ENCODE measurements at regions not wholly inside any gene's neighbourhood (a gene's known extent, or its start where the extent isn't known, plus 50 kb on each side); places are given as distances from the start of the nearest gene placed in this dataset.
"Not testable (repeated sequence)": the region's sequence is repeated elsewhere in the genome, so short reads cannot be mapped to it uniquely, and the experiment has no call there.

DNA sequence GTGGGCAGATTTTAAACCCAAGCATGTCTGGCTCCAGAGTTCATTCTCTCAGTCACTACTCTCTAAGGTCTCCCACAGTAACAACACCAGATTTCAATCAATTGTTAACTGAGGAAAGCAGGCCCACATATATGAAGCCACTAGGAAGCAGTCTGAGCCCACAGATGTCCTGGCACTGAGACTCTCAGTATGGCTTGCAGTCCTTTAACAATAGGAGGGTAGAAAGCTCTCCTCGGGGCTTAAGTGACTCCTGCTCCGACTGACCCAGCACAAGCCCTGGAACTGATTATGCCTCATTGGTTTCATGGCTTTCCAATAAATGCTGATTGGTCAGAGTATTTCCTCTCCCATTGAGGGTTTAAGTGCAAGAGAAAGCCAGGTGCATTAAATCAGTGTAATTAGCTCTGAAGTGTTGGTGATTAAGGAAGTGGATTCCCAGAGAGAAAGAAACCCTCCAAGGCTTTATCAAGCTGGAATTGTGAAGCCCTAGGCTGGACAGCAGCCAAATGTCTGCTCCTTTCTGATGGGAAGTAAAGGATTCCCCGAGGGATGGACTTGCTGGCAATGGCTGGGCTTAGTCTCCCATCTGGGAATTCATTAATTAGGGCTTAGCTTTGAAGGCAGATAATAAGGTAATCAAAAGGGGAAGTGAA lies 76.6 kb upstream of the PROKR2 start:
- Histone ChIP-seq H3K27ac (ENCODE audit: low read length in 2 of 2) (no peak overlapping the region), H3K4me3 (ENCODE audit: control extremely low read depth in 1 of 5, extremely low read depth in 1 of 5, insufficient read depth in 1 of 5, low read depth in 2 of 5, low read length in 4 of 5) (no peak overlapping the region), H3K4me2 (replicated peaks; ENCODE audit: low read depth, low read length, poor library complexity, severe bottlenecking) (no peak overlapping the region), H3K79me2 (ENCODE audit: control insufficient read depth, insufficient read depth, low read length) (no peaks in the 10 kb centered on the region), H3K4me1 (ENCODE audit: control insufficient read depth in 2 of 2, insufficient read depth in 2 of 2, low read length in 2 of 2) (no peaks in the 10 kb centered on the region), H3K27me3 (replicated peaks in 1 of 4; ENCODE audit: control extremely low read depth in 1 of 4, control insufficient read depth in 3 of 4, insufficient read depth in 4 of 4, low read length in 3 of 4) (no peaks in the 10 kb centered on the region), H3K9ac (ENCODE audit: low read length) (no peak overlapping the region), H4K20me1 (ENCODE audit: control insufficient read depth, insufficient read depth, low read length, poor library complexity, severe bottlenecking) (no peaks in the 10 kb centered on the region), H2AFZ (ENCODE audit: insufficient read depth, low read depth, low read length, poor library complexity, severe bottlenecking) (no peak overlapping the region), H3K36me3 (replicated peaks in 1 of 2; ENCODE audit: control extremely low read depth in 1 of 2, control insufficient read depth in 1 of 2, extremely low read depth in 1 of 2, insufficient read depth in 2 of 2, low read length in 1 of 2) (no peaks in the 10 kb centered on the region), H3K9me3 (ENCODE audit: control extremely low read depth in 1 of 3, control insufficient read depth in 2 of 3, insufficient read depth in 1 of 3, low read length in 2 of 3) (no peaks in the 10 kb centered on the region)
- Mint-ChIP-seq H3K27ac (no peak overlapping the region), H3K27me3 (peaks cover 19% of the 10 kb centered on the region), H3K4me3 (no peak overlapping the region), H3K4me1 (no peaks in the 10 kb centered on the region), H3K9me3 (ENCODE audit: insufficient read depth) (no peaks in the 10 kb centered on the region)
- intact Hi-C loops (cut with micrococcal nuclease), result no loop called here
- ChIA-PET CTCF (no interaction called here), POLR2A (no interaction called here)
- ATAC-seq (ENCODE audit: low read depth) (no peak), DNase-seq (no peak)
- TF ChIP-seq CTCF (IDR thresholded peaks at IDR 0.05) (no peak), EZH2 (IDR thresholded peaks at IDR 0.05; ENCODE audit: borderline replicate concordance, insufficient read depth, low read depth, low read length, poor library complexity, severe bottlenecking) (no peak)
- 58% methylated on average over 3 of the region's 3 CpGs for WGBS (ENCODE audit: insufficient coverage)

GRCh38 chr20:5390720-5391119 lies 74.0 kb upstream of the PROKR2 start:
- Histone ChIP-seq H3K4me2 (replicated peaks; ENCODE audit: low read depth, low read length, poor library complexity, severe bottlenecking) (no peak overlapping the region), H3K4me1 (ENCODE audit: control insufficient read depth in 2 of 2, insufficient read depth in 2 of 2, low read length in 2 of 2) (no peaks in the 10 kb centered on the region), H2AFZ (ENCODE audit: insufficient read depth, low read depth, low read length, poor library complexity, severe bottlenecking) (no peak overlapping the region), H3K4me3 (ENCODE audit: control extremely low read depth in 1 of 5, extremely low read depth in 1 of 5, insufficient read depth in 1 of 5, low read depth in 2 of 5, low read length in 4 of 5) (no peak overlapping the region), H3K27me3 (replicated peaks in 1 of 4; ENCODE audit: control extremely low read depth in 1 of 4, control insufficient read depth in 3 of 4, insufficient read depth in 4 of 4, low read length in 3 of 4) (peaks cover 0 to 2% (median 0%) of the 10 kb centered on the region in 4 experiments), H3K27ac (ENCODE audit: low read length in 2 of 2) (no peak overlapping the region), H3K9ac (ENCODE audit: low read length) (no peak overlapping the region), H3K79me2 (ENCODE audit: control insufficient read depth, insufficient read depth, low read length) (no peaks in the 10 kb centered on the region), H4K20me1 (ENCODE audit: control insufficient read depth, insufficient read depth, low read length, poor library complexity, severe bottlenecking) (no peaks in the 10 kb centered on the region), H3K9me3 (ENCODE audit: control extremely low read depth in 1 of 3, control insufficient read depth in 2 of 3, insufficient read depth in 1 of 3, low read length in 2 of 3) (peaks cover 0 to 2% (median 0%) of the 10 kb centered on the region in 3 donors), H3K36me3 (replicated peaks in 1 of 2; ENCODE audit: control extremely low read depth in 1 of 2, control insufficient read depth in 1 of 2, extremely low read depth in 1 of 2, insufficient read depth in 2 of 2, low read length in 1 of 2) (no peaks in the 10 kb centered on the region)
- ChIA-PET POLR2A (no interaction called here), CTCF (no interaction called here)
- no peak for TF ChIP-seq CTCF (IDR thresholded peaks at IDR 0.05)
- TF ChIP-seq EZH2 (IDR thresholded peaks at IDR 0.05; ENCODE audit: borderline replicate concordance, insufficient read depth, low read depth, low read length, poor library complexity, severe bottlenecking), result no peak
- H3K27me3 Mint-ChIP-seq, result peaks cover 9% of the 10 kb centered on the region
- no peaks in the 10 kb centered on the region for H3K4me1 Mint-ChIP-seq
- H3K9me3 Mint-ChIP-seq (ENCODE audit: insufficient read depth), result peaks cover 2% of the 10 kb centered on the region
- WGBS (ENCODE audit: insufficient coverage), result 46% methylated on average over 3 of the region's 3 CpGs
- no peak overlapping the region for H3K27ac Mint-ChIP-seq
- ATAC-seq (ENCODE audit: low read depth) (no peak), DNase-seq (no peak)
- no peak overlapping the region for H3K4me3 Mint-ChIP-seq
- intact Hi-C loops (cut with micrococcal nuclease), result no loop called here

DNA sequence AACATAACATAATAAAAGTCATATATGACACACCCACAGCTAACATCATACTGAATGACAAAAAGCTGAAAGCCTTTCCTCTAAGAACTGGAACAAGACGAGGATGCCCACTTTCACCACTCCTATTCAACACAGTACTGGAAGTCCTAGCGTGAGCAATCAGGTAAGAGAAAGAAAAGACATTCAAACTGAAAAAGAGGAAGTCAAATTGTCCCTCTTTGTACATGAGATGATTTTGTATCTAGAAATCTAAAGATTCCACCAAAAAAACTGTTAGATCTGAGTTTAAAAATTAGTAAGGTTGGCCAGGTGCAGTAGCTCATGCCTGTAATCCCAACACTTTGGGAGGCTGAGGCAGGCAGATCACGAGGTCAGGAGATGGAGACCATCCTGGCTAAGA lies 70.1 kb upstream of the PROKR2 start:
- H2AFZ ChIP-seq (ENCODE audit: insufficient read depth, low read depth, low read length, poor library complexity, severe bottlenecking); DNase-seq; H3K36me3 ChIP-seq (replicated peaks in 1 of 2; ENCODE audit: control extremely low read depth in 1 of 2, control insufficient read depth in 1 of 2, extremely low read depth in 1 of 2, insufficient read depth in 2 of 2, low read length in 1 of 2); H3K4me3 ChIP-seq (ENCODE audit: control extremely low read depth in 1 of 5, extremely low read depth in 1 of 5, insufficient read depth in 1 of 5, low read depth in 2 of 5, low read length in 4 of 5); ATAC-seq (ENCODE audit: low read depth); H3K4me1 Mint-ChIP-seq; H4K20me1 ChIP-seq (ENCODE audit: control insufficient read depth, insufficient read depth, low read length, poor library complexity, severe bottlenecking); intact Hi-C loops (cut with micrococcal nuclease); H3K27ac Mint-ChIP-seq; POLR2A ChIA-PET; H3K9me3 Mint-ChIP-seq (ENCODE audit: insufficient read depth); H3K9ac ChIP-seq (ENCODE audit: low read length); H3K79me2 ChIP-seq (ENCODE audit: control insufficient read depth, insufficient read depth, low read length); H3K9me3 ChIP-seq (ENCODE audit: control extremely low read depth in 1 of 3, control insufficient read depth in 2 of 3, insufficient read depth in 1 of 3, low read length in 2 of 3); H3K4me3 Mint-ChIP-seq; H3K27me3 ChIP-seq (replicated peaks in 1 of 4; ENCODE audit: control extremely low read depth in 1 of 4, control insufficient read depth in 3 of 4, insufficient read depth in 4 of 4, low read length in 3 of 4); H3K4me2 ChIP-seq (replicated peaks; ENCODE audit: low read depth, low read length, poor library complexity, severe bottlenecking); H3K4me1 ChIP-seq (ENCODE audit: control insufficient read depth in 2 of 2, insufficient read depth in 2 of 2, low read length in 2 of 2); H3K27ac ChIP-seq (ENCODE audit: low read length in 2 of 2): not testable (repeated sequence)
- CTCF ChIA-PET, result interaction anchor here (0.6 kb wide), 1 partner anchor 14 kb away, joined by 6 read pairs; no protein-coding TSS in a partner anchor
- peaks cover 15% of the 10 kb centered on the region for H3K27me3 Mint-ChIP-seq
- WGBS (ENCODE audit: insufficient coverage), result no CpG with 5 or more reads among the region's 3 CpGs
